CD4-positive, CD25-positive, alpha-beta regulatory T cell (primary cell): ENCODE measurements at regions not wholly inside any gene's neighbourhood (a gene's known extent, or its start where the extent isn't known, plus 50 kb on each side); places are given as distances from the start of the nearest gene placed in this dataset.

ENCODE experiments used
- ATAC-seq, 2 donors: fragments of 150-1000 bp; cut with Tn5 transposase; one replicate each; pipeline ENCODE4 v1.10.0; 2021; ENCODE audit warnings: low read depth in 2 of 2, moderate number of reproducible peaks in 2 of 2, moderate library complexity in 1 of 2
- DNase-seq, 3 donors: peaks; one replicate each; pipeline versions ENCODE4 v3.0.0 to v3.0.0-alpha.2; 2012 to 2022; ENCODE audit warnings: mixed read lengths in 1 of 3
- H3K27ac ChIP-seq: one replicate; pipeline ENCODE4 v1.7.0; 2013; ENCODE audit warnings: mild to moderate bottlenecking, low read length; ENCODE audit not compliant: insufficient read depth, poor library complexity, severe bottlenecking
- H3K27me3 ChIP-seq: one replicate; pipeline ENCODE4 v1.7.0; 2013; ENCODE audit warnings: low read length; ENCODE audit not compliant: control insufficient read depth, insufficient read depth
- H3K36me3 ChIP-seq: one replicate; pipeline ENCODE4 v1.7.0; 2013; ENCODE audit warnings: mild to moderate bottlenecking, low read length, moderate library complexity; ENCODE audit not compliant: control insufficient read depth, insufficient read depth
- H3K4me1 ChIP-seq: 2 replicates; pipeline ENCODE4 v1.7.0; 2013; ENCODE audit warnings: mild to moderate bottlenecking, low read length; ENCODE audit not compliant: insufficient read depth, control insufficient read depth, poor library complexity, severe bottlenecking
- H3K4me3 ChIP-seq: one replicate; pipeline ENCODE4 v1.7.0; 2013; ENCODE audit warnings: low read depth, mild to moderate bottlenecking, low read length, moderate library complexity
- H3K9me3 ChIP-seq, 2 experiments: 1 replicate in 1 of 2; 2 replicates in 1 of 2; pipeline ENCODE4 v1.7.0; 2013; ENCODE audit warnings: low read length in 2 of 2, mild to moderate bottlenecking in 1 of 2, moderate library complexity in 1 of 2; ENCODE audit not compliant: control insufficient read depth in 2 of 2
- H3K27ac Mint-ChIP-seq, 3 donors: one replicate each; pipeline ENCODE4 v1.8.0; 2020 to 2022; ENCODE audit warnings: mild to moderate bottlenecking in 3 of 3, mixed read lengths in 3 of 3, moderate library complexity in 2 of 3
- H3K27me3 Mint-ChIP-seq: one replicate; pipeline ENCODE4 v1.8.0; 2022; ENCODE audit warnings: mild to moderate bottlenecking, mixed read lengths
- H3K36me3 Mint-ChIP-seq: one replicate; pipeline ENCODE4 v1.8.0; 2020; ENCODE audit warnings: mixed read lengths
- H3K4me1 Mint-ChIP-seq, 4 donors: one replicate each; pipeline ENCODE4 v1.8.0; 2020 to 2022; ENCODE audit warnings: mixed read lengths in 4 of 4, mild to moderate bottlenecking in 1 of 4
- H3K4me3 Mint-ChIP-seq, 4 donors: one replicate each; pipeline ENCODE4 v1.8.0; 2020 to 2022; ENCODE audit warnings: mild to moderate bottlenecking in 4 of 4, mixed read lengths in 4 of 4, moderate library complexity in 3 of 4
- H3K9me3 Mint-ChIP-seq, 7 donors: one replicate each; pipeline ENCODE4 v1.8.0; 2020 to 2022; ENCODE audit warnings: mixed read lengths in 7 of 7, mild to moderate bottlenecking in 3 of 7, moderate library complexity in 2 of 7

DNA sequence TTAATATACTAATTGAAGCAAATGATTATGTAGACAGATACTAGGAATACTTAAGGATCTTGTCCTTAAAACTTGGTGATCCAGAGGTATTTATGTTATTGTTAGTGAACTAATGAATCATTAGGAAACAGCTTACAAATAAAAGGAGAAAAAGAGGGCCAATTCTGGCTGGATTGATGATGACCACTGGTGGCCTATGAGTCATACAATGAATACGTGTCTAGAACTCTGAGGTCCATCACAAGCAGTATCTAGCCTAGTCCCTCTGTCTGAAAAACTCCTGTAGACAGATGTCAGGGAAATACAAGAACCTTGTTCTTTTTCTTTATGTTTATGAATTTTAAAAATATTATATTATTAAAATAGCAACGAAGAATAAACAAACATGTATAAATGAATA, 51.7 kb upstream of the RTL1 start:
- Histone ChIP-seq H3K27ac (no peak overlapping the region), H3K9me3 (no peaks in the 10 kb centered on the region), H3K4me3 (no peak overlapping the region), H3K36me3 (no peaks in the 10 kb centered on the region), H3K27me3 (no peaks in the 10 kb centered on the region), H3K4me1 (no peaks in the 10 kb centered on the region)
- H3K36me3 Mint-ChIP-seq, result no peaks in the 10 kb centered on the region
- H3K27me3 Mint-ChIP-seq, result peaks cover 5% of the 10 kb centered on the region
- H3K4me3 Mint-ChIP-seq, result no peak overlapping the region
- ATAC-seq (no peak), DNase-seq (no peak)
- no peaks in the 10 kb centered on the region for H3K4me1 Mint-ChIP-seq
- H3K9me3 Mint-ChIP-seq, result no peaks in the 10 kb centered on the region
- H3K27ac Mint-ChIP-seq, result no peak overlapping the region

GRCh38 chr14:100962494-100962893, 59.0 kb upstream of the RTL1 start:
- ATAC-seq (no peak), DNase-seq (no peak)
- no peaks in the 10 kb centered on the region for H3K27me3 ChIP-seq
- H3K9me3 ChIP-seq, result no peaks in the 10 kb centered on the region
- Mint-ChIP-seq H3K36me3 (no peaks in the 10 kb centered on the region), H3K9me3 (peaks cover 0 to 3% (median 0%) of the 10 kb centered on the region in 7 donors), H3K4me3 (no peak overlapping the region), H3K27me3 (peaks cover 13% of the 10 kb centered on the region), H3K4me1 (no peaks in the 10 kb centered on the region), H3K27ac (no peak overlapping the region)
- no peak overlapping the region for H3K4me3 ChIP-seq
- H3K4me1 ChIP-seq, result no peaks in the 10 kb centered on the region
- no peak overlapping the region for H3K27ac ChIP-seq
- no peaks in the 10 kb centered on the region for H3K36me3 ChIP-seq

GRCh38 chr14:100965296-100965695, 61.8 kb upstream of the RTL1 start:
- Histone ChIP-seq H3K4me3 (no peak overlapping the region), H3K27ac (no peak overlapping the region), H3K4me1 (no peaks in the 10 kb centered on the region), H3K36me3 (no peaks in the 10 kb centered on the region), H3K9me3 (no peaks in the 10 kb centered on the region), H3K27me3 (no peaks in the 10 kb centered on the region)
- H3K27me3 Mint-ChIP-seq, result peaks cover 11% of the 10 kb centered on the region
- H3K27ac Mint-ChIP-seq, result no peak overlapping the region
- no peaks in the 10 kb centered on the region for H3K4me1 Mint-ChIP-seq
- H3K4me3 Mint-ChIP-seq, result no peak overlapping the region
- peaks cover 0 to 3% (median 0%) of the 10 kb centered on the region in 7 donors for H3K9me3 Mint-ChIP-seq
- no peak for ATAC-seq
- no peak for DNase-seq
- no peaks in the 10 kb centered on the region for H3K36me3 Mint-ChIP-seq

DNA sequence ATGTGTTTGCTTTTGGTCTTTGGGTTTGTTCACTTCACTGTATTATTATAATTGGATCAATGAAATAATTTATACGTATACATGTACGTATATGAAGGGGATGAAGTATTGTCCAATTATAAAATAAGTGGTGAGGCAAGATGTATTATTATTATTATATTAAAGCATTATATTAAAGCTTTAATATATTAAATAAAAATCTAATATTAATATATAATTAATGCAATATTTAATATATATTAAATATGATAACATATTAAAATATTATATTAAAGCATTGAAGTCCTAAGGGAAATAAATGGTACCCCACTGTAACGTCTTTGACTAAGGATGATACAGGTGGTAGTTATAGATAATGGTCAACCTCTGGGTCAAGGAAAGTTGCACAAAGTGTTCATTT, 63.7 kb upstream of the RTL1 start:
- Histone ChIP-seq H3K27ac (no peak overlapping the region), H3K36me3 (no peaks in the 10 kb centered on the region), H3K9me3 (no peaks in the 10 kb centered on the region), H3K4me3 (no peak overlapping the region), H3K27me3 (no peaks in the 10 kb centered on the region), H3K4me1 (no peaks in the 10 kb centered on the region)
- ATAC-seq, result no peak
- H3K4me3 Mint-ChIP-seq, result no peak overlapping the region
- no peak for DNase-seq
- H3K36me3 Mint-ChIP-seq, result no peaks in the 10 kb centered on the region
- no peaks in the 10 kb centered on the region for H3K4me1 Mint-ChIP-seq
- H3K9me3 Mint-ChIP-seq, result peaks cover 0 to 2% (median 0%) of the 10 kb centered on the region in 7 donors
- H3K27ac Mint-ChIP-seq, result no peak overlapping the region
- peaks cover 4% of the 10 kb centered on the region for H3K27me3 Mint-ChIP-seq

DNA sequence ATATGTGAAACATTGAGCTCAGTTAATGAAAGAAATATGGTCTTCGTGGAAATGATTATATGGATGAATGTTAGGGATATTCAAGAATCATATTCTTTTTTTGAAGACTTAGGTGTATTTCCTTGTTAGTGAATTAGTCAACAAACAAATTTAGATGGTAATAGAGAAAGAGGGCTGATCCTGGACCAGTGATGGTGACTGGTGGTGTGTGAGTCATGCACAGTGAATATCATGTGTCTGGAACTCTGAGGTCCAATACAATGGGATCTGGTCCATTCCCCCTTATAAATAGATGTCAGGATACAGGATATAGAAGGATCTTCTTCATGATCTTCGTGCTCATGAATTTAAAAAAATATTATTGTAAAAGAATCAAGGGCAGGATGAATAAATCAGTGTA, 64.4 kb upstream of the RTL1 start:
- no peak overlapping the region for H3K27ac ChIP-seq
- H3K9me3 ChIP-seq, result no peaks in the 10 kb centered on the region
- no peak overlapping the region for H3K4me3 Mint-ChIP-seq
- no peaks in the 10 kb centered on the region for H3K36me3 Mint-ChIP-seq
- peaks cover 0 to 2% (median 0%) of the 10 kb centered on the region in 7 donors for H3K9me3 Mint-ChIP-seq
- H3K4me3 ChIP-seq, result no peak overlapping the region
- H3K27me3 ChIP-seq, result no peaks in the 10 kb centered on the region
- DNase-seq (no peak), ATAC-seq (no peak)
- no peaks in the 10 kb centered on the region for H3K36me3 ChIP-seq
- H3K4me1 Mint-ChIP-seq, result no peaks in the 10 kb centered on the region
- H3K27ac Mint-ChIP-seq, result no peak overlapping the region
- peaks cover 4% of the 10 kb centered on the region for H3K27me3 Mint-ChIP-seq
- H3K4me1 ChIP-seq, result no peaks in the 10 kb centered on the region

GRCh38 chr14:100972118-100972897, 68.8 kb upstream of the RTL1 start:
- Mint-ChIP-seq H3K9me3 (no peaks in the 10 kb centered on the region), H3K36me3 (no peaks in the 10 kb centered on the region)
- no peaks in the 10 kb centered on the region for H3K4me1 ChIP-seq

DNA sequence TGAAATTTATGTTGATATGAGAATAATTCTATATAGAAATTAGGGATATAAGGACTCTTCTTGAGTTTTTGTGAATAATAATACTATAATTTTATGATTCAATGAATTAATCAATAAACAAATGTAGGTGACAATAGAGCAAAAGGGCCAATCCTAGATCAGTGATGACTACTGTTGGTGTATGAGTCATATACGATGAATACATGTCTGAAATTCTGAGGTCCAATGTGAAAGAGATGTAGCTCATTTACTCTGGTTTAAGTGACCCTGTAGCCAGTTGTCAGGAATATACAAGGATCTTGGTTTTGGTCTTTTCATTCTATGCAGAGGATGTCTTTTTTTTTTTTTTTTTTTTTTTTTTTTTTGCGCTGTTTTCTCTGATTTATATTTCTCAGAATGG, 72.1 kb upstream of the RTL1 start:
- Histone ChIP-seq H3K4me3 (no peak overlapping the region), H3K4me1 (no peaks in the 10 kb centered on the region), H3K36me3 (no peaks in the 10 kb centered on the region), H3K9me3 (no peaks in the 10 kb centered on the region), H3K27ac (no peak overlapping the region), H3K27me3 (no peaks in the 10 kb centered on the region)
- Mint-ChIP-seq H3K4me1 (no peaks in the 10 kb centered on the region), H3K36me3 (no peaks in the 10 kb centered on the region), H3K27me3 (peaks cover 8% of the 10 kb centered on the region), H3K9me3 (peaks cover 0 to 2% (median 0%) of the 10 kb centered on the region in 7 donors), H3K27ac (no peak overlapping the region), H3K4me3 (no peak overlapping the region)
- no peak for DNase-seq
- no peak for ATAC-seq

More at GRCh38 chr14:100972118-100972897, 68.8 kb upstream of the RTL1 start:
- no peaks in the 10 kb centered on the region for H3K9me3 ChIP-seq
- no peak for DNase-seq
- Mint-ChIP-seq H3K4me1 (no peaks in the 10 kb centered on the region), H3K27ac (no peak overlapping the region), H3K4me3 (no peak overlapping the region), H3K27me3 (peaks cover 4% of the 10 kb centered on the region)
- no peaks in the 10 kb centered on the region for H3K36me3 ChIP-seq
- H3K27me3 ChIP-seq, result no peaks in the 10 kb centered on the region
- H3K27ac ChIP-seq, result no peak overlapping the region
- no peak overlapping the region for H3K4me3 ChIP-seq
- ATAC-seq, result no peak

DNA sequence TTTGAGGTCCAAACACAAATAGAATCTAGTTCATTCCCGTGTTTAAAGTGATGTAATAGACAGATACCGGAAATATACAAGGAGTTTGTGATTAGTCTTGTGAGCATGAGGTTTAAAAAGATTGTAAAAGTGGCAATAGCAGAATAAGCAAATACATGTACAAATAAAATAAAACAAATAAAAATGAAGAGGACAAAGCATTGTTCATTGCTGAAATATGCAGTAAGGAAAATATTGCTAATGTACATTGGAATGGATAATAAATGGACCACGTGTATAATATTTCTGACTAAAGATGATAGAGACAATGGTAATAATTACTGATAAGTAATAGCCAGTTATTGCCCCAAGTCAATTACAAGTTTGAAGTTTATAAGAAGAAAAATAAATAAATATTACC, 75.6 kb upstream of the RTL1 start:
- H3K27ac ChIP-seq, result no peak overlapping the region
- no peaks in the 10 kb centered on the region for H3K4me1 ChIP-seq
- H3K36me3 ChIP-seq, result no peaks in the 10 kb centered on the region
- Mint-ChIP-seq H3K9me3 (peaks cover 0 to 4% (median 0%) of the 10 kb centered on the region in 7 donors), H3K27ac (no peak overlapping the region), H3K4me1 (no peaks in the 10 kb centered on the region), H3K27me3 (peaks cover 13% of the 10 kb centered on the region), H3K36me3 (no peaks in the 10 kb centered on the region), H3K4me3 (no peak overlapping the region)
- DNase-seq, result no peak
- H3K27me3 ChIP-seq, result no peaks in the 10 kb centered on the region
- ATAC-seq, result no peak
- H3K4me3 ChIP-seq, result no peak overlapping the region
- H3K9me3 ChIP-seq, result no peaks in the 10 kb centered on the region
